ENCODE measurements at regions not wholly inside any gene's neighbourhood (a gene's known extent, or its start where the extent isn't known, plus 50 kb on each side); places are given as distances from the start of the nearest gene placed in this dataset.
"Not testable (repeated sequence)": the region's sequence is repeated elsewhere in the genome, so short reads cannot be mapped to it uniquely, and the experiment has no call there.

DNA sequence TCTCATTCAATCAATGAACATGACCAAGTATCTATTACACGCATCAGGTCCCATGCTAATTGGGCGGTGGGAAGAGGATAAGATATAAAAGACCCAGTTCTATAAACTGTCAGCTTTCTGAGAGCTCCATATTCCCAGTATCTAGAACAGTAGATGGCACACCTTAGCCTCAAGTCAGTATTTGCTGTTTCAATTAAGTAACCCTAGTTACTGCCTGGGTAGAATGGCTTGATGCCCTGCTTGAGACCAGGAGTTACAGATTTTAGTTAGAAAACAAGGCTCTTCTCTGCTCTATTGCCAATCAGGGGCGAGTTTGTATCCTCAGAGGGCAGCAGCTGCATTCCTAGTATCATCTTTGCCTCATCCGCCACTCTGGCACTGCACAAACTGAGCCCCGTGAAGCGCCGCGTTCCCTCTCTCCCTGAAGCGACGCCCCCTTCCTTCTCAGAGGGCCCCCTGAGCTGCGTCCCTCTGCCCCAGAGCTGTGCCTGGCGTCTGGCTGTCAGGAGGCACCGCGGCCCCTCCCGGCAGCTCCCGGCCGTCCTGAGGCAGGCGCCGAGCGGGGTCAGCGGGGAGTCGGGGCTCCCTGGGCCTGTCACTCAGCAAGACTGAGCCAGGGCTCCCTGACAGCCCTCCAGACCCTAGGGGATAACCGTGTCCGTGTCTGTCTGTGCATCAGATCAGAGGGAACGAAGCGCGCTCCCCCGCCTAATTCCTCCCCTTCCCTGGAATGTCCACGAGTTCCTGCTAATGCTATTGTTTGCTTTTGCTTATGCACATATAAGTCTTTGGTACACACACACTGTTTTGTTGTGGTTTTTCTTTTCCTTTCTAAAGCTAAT lies 212.4 kb upstream of the TTC29 start:
- TF ChIP-seq CTCF (IDR thresholded peaks at IDR 0.05; ENCODE audit: low read depth, low read length), result no peak

GRCh38 chr4:147160908-147161513 lies 215.3 kb upstream of the TTC29 start:
- no peak overlapping the region for H3K4me3 ChIP-seq (ENCODE audit: low read depth, low read length)
- peak; percentile 73 for TF ChIP-seq CTCF (IDR thresholded peaks at IDR 0.05; ENCODE audit: low read depth, low read length)

More for the DNA sequence above, 212.4 kb upstream of the TTC29 start:
- peak overlapping the region; percentile 56 for H3K4me3 ChIP-seq (ENCODE audit: low read depth, low read length)

DNA sequence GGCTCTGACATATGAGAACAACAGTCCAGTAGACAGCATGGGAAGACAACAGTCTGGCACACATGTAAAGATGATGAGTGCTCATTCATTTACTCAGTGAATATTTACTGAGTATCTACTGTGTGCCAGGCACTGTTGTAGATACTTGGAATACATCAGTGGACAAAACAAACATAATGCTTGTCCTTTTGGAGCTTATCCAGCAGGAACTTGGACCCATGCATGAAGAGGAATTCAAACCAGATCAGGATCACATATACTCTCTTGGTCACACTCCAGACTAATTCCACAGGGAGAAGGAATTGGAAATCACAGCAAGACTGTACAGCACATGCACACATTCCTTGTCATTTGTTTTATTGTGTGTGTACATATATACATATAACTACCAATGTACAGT lies 217.6 kb upstream of the TTC29 start:
- TF ChIP-seq CTCF (IDR thresholded peaks at IDR 0.05; ENCODE audit: low read depth, low read length), result no peak
- H3K4me3 ChIP-seq (ENCODE audit: low read depth, low read length), result no peak overlapping the region

- H3K4me3 ChIP-seq (ENCODE audit: low read depth, low read length), result not testable (repeated sequence)
Measured at GRCh38 chr4:147168200-147168599, 222.5 kb upstream of the TTC29 start.

GRCh38 chr4:147173322-147173721 lies 227.7 kb upstream of the TTC29 start:
- no peak for TF ChIP-seq CTCF (IDR thresholded peaks at IDR 0.05; ENCODE audit: low read depth, low read length)
- H3K4me3 ChIP-seq (ENCODE audit: low read depth, low read length), result no peak overlapping the region

DNA sequence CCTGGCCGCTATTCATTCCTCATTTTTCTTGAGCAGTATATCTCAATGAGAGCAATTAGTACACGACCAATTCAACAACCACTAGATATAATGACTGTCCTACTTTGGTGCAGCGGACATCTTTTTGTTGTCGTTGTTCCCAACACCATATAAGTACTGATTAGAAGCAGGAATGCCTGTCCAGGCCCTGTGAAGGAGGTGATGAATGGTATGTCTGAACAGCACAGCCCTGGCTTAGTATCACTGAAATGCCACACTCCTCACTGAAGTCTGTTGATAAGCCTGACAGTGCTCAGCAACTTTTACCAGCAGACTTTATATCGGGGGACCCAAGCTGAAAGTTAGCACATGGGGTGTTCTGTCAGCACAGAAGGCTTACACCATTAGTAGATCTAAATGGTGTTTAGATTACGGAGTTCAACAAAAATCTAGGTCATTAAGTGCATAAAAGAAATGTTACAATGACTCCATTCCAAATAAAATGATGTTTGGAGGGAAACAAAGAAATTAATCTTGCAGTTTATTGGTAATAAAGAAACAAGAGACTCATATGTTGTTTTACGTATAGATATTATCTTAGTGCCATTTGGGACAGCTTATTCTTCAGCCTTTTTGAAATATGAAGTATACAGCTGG lies 228.3 kb upstream of the TTC29 start:
- TF ChIP-seq CTCF (IDR thresholded peaks at IDR 0.05; ENCODE audit: low read depth, low read length), result no peak
- H3K4me3 ChIP-seq (ENCODE audit: low read depth, low read length), result no peak overlapping the region

- H3K4me3 ChIP-seq (ENCODE audit: low read depth, low read length), result no peak overlapping the region
- no peak for TF ChIP-seq CTCF (IDR thresholded peaks at IDR 0.05; ENCODE audit: low read depth, low read length)
Measured at GRCh38 chr4:147174591-147174990, 228.9 kb upstream of the TTC29 start.
